ENCODE measurements at regions not wholly inside any gene's neighbourhood (a gene's known extent, or its start where the extent isn't known, plus 50 kb on each side); places are given as distances from the start of the nearest gene placed in this dataset.

DNA sequence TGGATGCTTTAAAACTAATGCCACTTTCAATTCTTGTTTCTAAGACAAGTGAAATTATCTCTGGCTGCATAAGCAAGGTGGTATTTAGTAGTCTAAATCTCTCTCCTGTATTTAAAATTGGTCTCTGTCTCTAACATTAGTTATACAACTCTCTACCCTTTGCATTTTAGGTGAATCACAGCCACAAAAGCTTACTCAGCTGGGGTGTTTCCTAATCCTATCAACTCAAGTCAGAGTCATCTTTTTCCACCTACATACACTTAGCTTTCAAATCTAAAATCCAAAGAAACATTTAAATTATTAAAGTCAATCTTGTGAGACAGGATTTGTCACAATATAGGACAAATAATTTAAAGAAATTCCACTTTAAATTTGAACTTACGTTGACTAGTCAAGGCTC is 255.1 kb upstream of the CXADR start:
- intact Hi-C loops (cut with micrococcal nuclease; ENCODE audit: unreplicated experiment), result no loop called here
- POLR2A ChIA-PET, result no interaction called here
- Histone ChIP-seq H3K4me3 (ENCODE audit: low read depth, low read length) (no peak overlapping the region), H3K36me3 (ENCODE audit: control insufficient read depth, insufficient read depth, low read length) (no peaks in the 10 kb centered on the region), H3K4me1 (no peaks in the 10 kb centered on the region), H3K27me3 (replicated peaks; ENCODE audit: control insufficient read depth, insufficient read depth, low read length) (no peaks in the 10 kb centered on the region), H3K9me3 (no peaks in the 10 kb centered on the region)
- CTCF ChIA-PET, result no interaction called here
- TF ChIP-seq, protein P1, sequence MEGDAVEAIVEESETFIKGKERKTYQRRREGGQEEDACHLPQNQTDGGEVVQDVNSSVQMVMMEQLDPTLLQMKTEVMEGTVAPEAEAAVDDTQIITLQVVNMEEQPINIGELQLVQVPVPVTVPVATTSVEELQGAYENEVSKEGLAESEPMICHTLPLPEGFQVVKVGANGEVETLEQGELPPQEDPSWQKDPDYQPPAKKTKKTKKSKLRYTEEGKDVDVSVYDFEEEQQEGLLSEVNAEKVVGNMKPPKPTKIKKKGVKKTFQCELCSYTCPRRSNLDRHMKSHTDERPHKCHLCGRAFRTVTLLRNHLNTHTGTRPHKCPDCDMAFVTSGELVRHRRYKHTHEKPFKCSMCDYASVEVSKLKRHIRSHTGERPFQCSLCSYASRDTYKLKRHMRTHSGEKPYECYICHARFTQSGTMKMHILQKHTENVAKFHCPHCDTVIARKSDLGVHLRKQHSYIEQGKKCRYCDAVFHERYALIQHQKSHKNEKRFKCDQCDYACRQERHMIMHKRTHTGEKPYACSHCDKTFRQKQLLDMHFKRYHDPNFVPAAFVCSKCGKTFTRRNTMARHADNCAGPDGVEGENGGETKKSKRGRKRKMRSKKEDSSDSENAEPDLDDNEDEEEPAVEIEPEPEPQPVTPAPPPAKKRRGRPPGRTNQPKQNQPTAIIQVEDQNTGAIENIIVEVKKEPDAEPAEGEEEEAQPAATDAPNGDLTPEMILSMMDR (IDR thresholded peaks at IDR 0.05; ENCODE audit: insufficient read depth in 1 of 2, low read depth in 1 of 2, low read length in 1 of 2, severe bottlenecking in 1 of 2, unreplicated experiment in 1 of 2), result no peak
- DNase-seq, result no peak
- no TSS peak for BruUV-seq (replicated peaks)
- H3K4me1 Mint-ChIP-seq (ENCODE audit: low read depth, unreplicated experiment), result no peaks in the 10 kb centered on the region
- H3K27me3 Mint-ChIP-seq (ENCODE audit: insufficient read depth, unreplicated experiment), result peaks cover 14% of the 10 kb centered on the region
- H3K4me3 Mint-ChIP-seq (ENCODE audit: unreplicated experiment), result no peak overlapping the region
- no peak overlapping the region for H3K27ac Mint-ChIP-seq (ENCODE audit: unreplicated experiment)
- no peaks in the 10 kb centered on the region for H3K36me3 Mint-ChIP-seq (ENCODE audit: insufficient read depth, unreplicated experiment)
- H3K9me3 Mint-ChIP-seq (ENCODE audit: unreplicated experiment), result no peaks in the 10 kb centered on the region

DNA sequence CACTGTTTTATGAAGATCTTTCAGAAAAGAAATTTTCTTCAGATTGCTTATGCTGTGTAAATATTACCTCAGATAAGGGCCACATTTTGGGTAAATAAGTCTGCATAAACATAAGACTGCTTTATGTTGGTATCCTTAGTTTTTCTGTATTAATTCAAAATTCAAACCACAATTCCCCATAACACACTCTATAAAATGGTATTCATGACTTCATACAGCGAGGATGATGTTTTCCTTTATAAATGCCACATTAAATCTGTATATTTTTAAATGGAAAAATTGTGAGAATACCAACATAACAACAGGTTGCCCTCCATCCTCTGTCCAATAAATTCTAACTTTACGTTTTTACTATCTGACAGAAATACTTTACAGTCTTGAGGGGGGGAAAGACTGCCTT is 248.7 kb upstream of the CXADR start:
- Mint-ChIP-seq H3K27me3 (ENCODE audit: insufficient read depth, unreplicated experiment) (no peaks in the 10 kb centered on the region), H3K36me3 (ENCODE audit: insufficient read depth, unreplicated experiment) (no peaks in the 10 kb centered on the region), H3K4me1 (ENCODE audit: low read depth, unreplicated experiment) (no peaks in the 10 kb centered on the region), H3K27ac (ENCODE audit: unreplicated experiment) (no peak overlapping the region), H3K9me3 (ENCODE audit: unreplicated experiment) (no peaks in the 10 kb centered on the region), H3K4me3 (ENCODE audit: unreplicated experiment) (no peak overlapping the region)
- intact Hi-C loops (cut with micrococcal nuclease; ENCODE audit: unreplicated experiment), result no loop called here
- H3K27me3 ChIP-seq (replicated peaks; ENCODE audit: control insufficient read depth, insufficient read depth, low read length), result no peaks in the 10 kb centered on the region
- ChIA-PET CTCF (no interaction called here), POLR2A (no interaction called here)
- H3K4me1 ChIP-seq, result no peaks in the 10 kb centered on the region
- TF ChIP-seq, protein P1 (IDR thresholded peaks at IDR 0.05; ENCODE audit: insufficient read depth in 1 of 2, low read depth in 1 of 2, low read length in 1 of 2, severe bottlenecking in 1 of 2, unreplicated experiment in 1 of 2), result no peak
- no peak overlapping the region for H3K4me3 ChIP-seq (ENCODE audit: low read depth, low read length)
- no TSS peak for BruUV-seq (replicated peaks)
- DNase-seq, result no peak
- no peaks in the 10 kb centered on the region for H3K36me3 ChIP-seq (ENCODE audit: control insufficient read depth, insufficient read depth, low read length)
- no peaks in the 10 kb centered on the region for H3K9me3 ChIP-seq

DNA sequence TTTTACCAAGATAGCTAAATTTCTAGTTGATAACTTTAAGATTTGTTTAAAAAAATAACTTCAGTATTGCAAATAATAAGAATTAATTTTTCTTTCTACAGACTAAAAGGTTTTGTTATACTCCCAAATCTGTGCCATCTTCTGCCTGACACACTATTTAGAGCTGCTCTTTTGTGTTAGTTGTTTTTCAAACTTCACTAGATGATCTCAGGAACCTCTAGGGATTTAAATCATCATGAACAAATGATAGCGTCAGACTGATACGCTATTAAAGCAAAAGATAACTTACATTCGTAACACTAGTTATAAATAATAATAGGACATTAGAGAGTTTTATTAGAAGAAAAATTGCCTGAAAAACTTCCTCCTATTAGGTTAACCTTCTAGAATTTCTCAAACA is 243.1 kb upstream of the CXADR start:
- Histone ChIP-seq H3K4me3 (ENCODE audit: low read depth, low read length) (no peak overlapping the region), H3K4me1 (no peaks in the 10 kb centered on the region), H3K9me3 (no peaks in the 10 kb centered on the region), H3K27me3 (replicated peaks; ENCODE audit: control insufficient read depth, insufficient read depth, low read length) (no peaks in the 10 kb centered on the region), H3K36me3 (ENCODE audit: control insufficient read depth, insufficient read depth, low read length) (no peaks in the 10 kb centered on the region)
- ChIA-PET CTCF (no interaction called here), POLR2A (no interaction called here)
- Mint-ChIP-seq H3K36me3 (ENCODE audit: insufficient read depth, unreplicated experiment) (no peaks in the 10 kb centered on the region), H3K4me3 (ENCODE audit: unreplicated experiment) (no peak overlapping the region), H3K27me3 (ENCODE audit: insufficient read depth, unreplicated experiment) (peaks cover 12% of the 10 kb centered on the region), H3K4me1 (ENCODE audit: low read depth, unreplicated experiment) (no peaks in the 10 kb centered on the region), H3K27ac (ENCODE audit: unreplicated experiment) (no peak overlapping the region), H3K9me3 (ENCODE audit: unreplicated experiment) (no peaks in the 10 kb centered on the region)
- intact Hi-C loops (cut with micrococcal nuclease; ENCODE audit: unreplicated experiment), result loop anchor here (1.0 kb wide), 1 partner anchor 327 kb away; no protein-coding TSS in a partner anchor
- BruUV-seq (replicated peaks), result no TSS peak
- DNase-seq, result no peak
- TF ChIP-seq, protein P1 (IDR thresholded peaks at IDR 0.05; ENCODE audit: insufficient read depth in 1 of 2, low read depth in 1 of 2, low read length in 1 of 2, severe bottlenecking in 1 of 2, unreplicated experiment in 1 of 2), result no peak
